Hepatocyte (in vitro differentiated cells): ENCODE measurements at regions not wholly inside any gene's neighbourhood (a gene's known extent, or its start where the extent isn't known, plus 50 kb on each side); places are given as distances from the start of the nearest gene placed in this dataset.

Experiments used
- DNase-seq: peaks from one replicate; pipeline ENCODE4 v3.0.0-alpha.2; 2016; ENCODE audit warnings: low spot score
- H2AFZ ChIP-seq: fragments of 200-600 bp; sonication (generic); 2 replicates; pipeline ENCODE4 v1.6.0; 2016; ENCODE audit warnings: antibody characterized with exemption, mild to moderate bottlenecking
- H3K27ac ChIP-seq: fragments of 200-600 bp; sonication (generic); 2 replicates; pipeline ENCODE4 v1.5.1; 2016; ENCODE audit warnings: mild to moderate bottlenecking
- H3K27me3 ChIP-seq: fragments of 200-600 bp; sonication (generic); 2 replicates; pipeline ENCODE4 v1.6.1; 2016
- H3K36me3 ChIP-seq: fragments of 200-600 bp; sonication (generic); replicated peaks from 2 replicates; pipeline ENCODE4 v1.5.1; 2016; ENCODE audit warnings: low read depth; ENCODE audit not compliant: insufficient read depth
- H3K4me1 ChIP-seq: fragments of 200-600 bp; sonication (generic); 2 replicates; pipeline ENCODE4 v1.5.1; 2016; ENCODE audit warnings: mild to moderate bottlenecking, moderate library complexity; ENCODE audit not compliant: insufficient read depth
- H3K4me2 ChIP-seq: fragments of 200-600 bp; sonication (generic); 2 replicates; pipeline ENCODE4 v1.6.0; 2016
- H3K4me3 ChIP-seq: fragments of 200-600 bp; sonication (generic); 2 replicates; pipeline ENCODE4 v1.5.1; 2016; ENCODE audit warnings: mild to moderate bottlenecking
- H3K79me2 ChIP-seq: fragments of 200-600 bp; sonication (generic); 2 replicates; pipeline ENCODE4 v1.6.0; 2017; ENCODE audit warnings: mild to moderate bottlenecking
- H3K9me2 ChIP-seq: fragments of 200-600 bp; sonication (generic); replicated peaks from 2 replicates; pipeline ENCODE4 v1.6.0; 2017; ENCODE audit warnings: mild to moderate bottlenecking; ENCODE audit not compliant: insufficient read depth
- H3K9me3 ChIP-seq: fragments of 200-600 bp; sonication (generic); 2 replicates; pipeline ENCODE4 v1.5.1; 2016; ENCODE audit warnings: low read depth, mild to moderate bottlenecking
- H4K20me1 ChIP-seq: fragments of 200-600 bp; sonication (generic); 2 replicates; pipeline ENCODE4 v1.6.0; 2016; ENCODE audit warnings: mild to moderate bottlenecking; ENCODE audit not compliant: insufficient read depth, poor library complexity, severe bottlenecking
- EZH2 ChIP-seq: fragments of 200-600 bp; sonication (generic); IDR thresholded peaks from 2 replicates; pipeline ENCODE4 v1.6.1; 2016; ENCODE audit warnings: antibody characterized with exemption, mild to moderate bottlenecking, borderline replicate concordance
- EZH2phosphoT487 ChIP-seq: fragments of 200-600 bp; sonication (generic); IDR thresholded peaks from one replicate; pipeline ENCODE4 v1.6.1; 2018; ENCODE audit warnings: antibody characterized with exemption, mild to moderate bottlenecking, low read depth, moderate library complexity; ENCODE audit not compliant: unreplicated experiment, severe bottlenecking
- WGBS: methylation state at CpG from one replicate; pipeline ENCODE4 v1.1.6; 2016; ENCODE audit warnings: low lambda C conversion rate; ENCODE audit errors: missing lambda C conversion rate; 5-methylcytosine and 5-hydroxymethylcytosine counted together
- TF ChIP-seq, protein P1 (sequence below): fragments of 200-600 bp; sonication (generic); IDR thresholded peaks from 2 replicates; pipeline ENCODE4 v1.5.1; 2016; ENCODE audit warnings: antibody characterized with exemption, mild to moderate bottlenecking; ENCODE audit not compliant: poor library complexity

DNA sequence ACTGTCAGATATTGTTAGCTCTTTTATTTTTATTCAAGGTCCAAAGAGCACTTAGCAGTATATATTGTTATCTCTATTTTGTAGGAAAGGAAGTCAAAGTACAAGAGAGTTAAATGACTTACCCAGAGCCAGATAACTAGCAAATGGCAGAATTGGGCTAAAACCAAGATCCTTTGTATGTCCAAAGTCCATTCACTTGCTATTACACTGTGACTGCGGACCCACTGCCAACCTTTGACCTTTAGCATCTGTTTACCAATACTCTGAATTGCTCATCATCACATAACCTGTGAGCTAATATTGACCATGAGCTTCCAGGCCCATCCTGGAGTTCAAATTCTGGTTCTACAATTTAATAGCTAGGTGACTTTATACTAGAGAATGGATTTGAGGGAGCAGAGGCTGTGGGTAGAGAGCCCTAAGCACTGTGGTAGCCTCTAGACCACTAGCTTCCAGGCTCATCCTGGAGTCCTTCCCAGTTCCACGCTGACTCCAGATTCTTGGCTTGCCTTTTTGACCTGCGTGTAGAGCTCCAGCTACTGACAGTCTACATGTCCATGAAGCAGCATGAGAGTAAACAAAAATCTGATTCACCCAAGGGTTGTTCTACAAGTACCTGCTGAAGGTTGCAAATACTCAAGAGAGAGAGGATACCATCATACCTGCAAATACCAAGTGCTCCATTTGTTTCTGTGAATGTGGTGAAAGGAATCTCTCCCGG lies 424.0 kb downstream of the SH3GL2 start:
- Histone ChIP-seq H3K27me3 (no peaks in the 10 kb centered on the region), H3K27ac (peak overlapping the region; percentile 35)
- peak; percentile 60 for DNase-seq

DNA sequence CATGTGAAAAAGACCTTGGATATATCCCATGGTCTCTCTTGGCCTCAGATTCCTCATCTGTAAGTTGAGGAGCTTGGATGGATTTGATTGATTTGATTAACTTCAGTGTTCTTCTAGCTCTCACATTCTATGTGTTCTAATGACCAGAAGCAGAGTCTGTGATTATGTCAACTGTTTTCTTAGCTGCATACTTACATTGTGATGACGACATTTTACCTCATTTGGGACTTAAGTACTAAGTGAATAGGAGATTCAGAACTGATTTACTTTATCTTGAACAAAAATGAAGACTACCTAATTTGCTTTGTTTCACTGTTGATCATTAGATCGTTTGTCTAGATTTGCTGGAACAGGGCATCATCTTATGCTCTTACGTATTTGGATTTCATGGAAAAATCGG lies 427.7 kb downstream of the SH3GL2 start:
- H4K20me1 ChIP-seq = no peaks in the 10 kb centered on the region
- H3K4me2 ChIP-seq = no peak overlapping the region
- no peaks in the 10 kb centered on the region for H3K9me2 ChIP-seq
- TF ChIP-seq EZH2 = no peak
- no peak for TF ChIP-seq EZH2phosphoT487
- TF ChIP-seq, protein P1, sequence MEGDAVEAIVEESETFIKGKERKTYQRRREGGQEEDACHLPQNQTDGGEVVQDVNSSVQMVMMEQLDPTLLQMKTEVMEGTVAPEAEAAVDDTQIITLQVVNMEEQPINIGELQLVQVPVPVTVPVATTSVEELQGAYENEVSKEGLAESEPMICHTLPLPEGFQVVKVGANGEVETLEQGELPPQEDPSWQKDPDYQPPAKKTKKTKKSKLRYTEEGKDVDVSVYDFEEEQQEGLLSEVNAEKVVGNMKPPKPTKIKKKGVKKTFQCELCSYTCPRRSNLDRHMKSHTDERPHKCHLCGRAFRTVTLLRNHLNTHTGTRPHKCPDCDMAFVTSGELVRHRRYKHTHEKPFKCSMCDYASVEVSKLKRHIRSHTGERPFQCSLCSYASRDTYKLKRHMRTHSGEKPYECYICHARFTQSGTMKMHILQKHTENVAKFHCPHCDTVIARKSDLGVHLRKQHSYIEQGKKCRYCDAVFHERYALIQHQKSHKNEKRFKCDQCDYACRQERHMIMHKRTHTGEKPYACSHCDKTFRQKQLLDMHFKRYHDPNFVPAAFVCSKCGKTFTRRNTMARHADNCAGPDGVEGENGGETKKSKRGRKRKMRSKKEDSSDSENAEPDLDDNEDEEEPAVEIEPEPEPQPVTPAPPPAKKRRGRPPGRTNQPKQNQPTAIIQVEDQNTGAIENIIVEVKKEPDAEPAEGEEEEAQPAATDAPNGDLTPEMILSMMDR = no peak
- H3K27me3 ChIP-seq = no peaks in the 10 kb centered on the region
- peaks cover 4% of the 10 kb centered on the region for H3K4me1 ChIP-seq
- H3K4me3 ChIP-seq = no peak overlapping the region
- no peaks in the 10 kb centered on the region for H3K79me2 ChIP-seq
- 85% methylated on average over 4 of the region's 4 CpGs for WGBS
- H3K9me3 ChIP-seq = no peaks in the 10 kb centered on the region
- no peak overlapping the region for H2AFZ ChIP-seq
- no peaks in the 10 kb centered on the region for H3K36me3 ChIP-seq
- no peak overlapping the region for H3K27ac ChIP-seq
- no peak for DNase-seq

More for the DNA sequence above, 424.0 kb downstream of the SH3GL2 start:
- no peak overlapping the region for H3K4me2 ChIP-seq
- no peaks in the 10 kb centered on the region for H3K79me2 ChIP-seq
- TF ChIP-seq EZH2phosphoT487 (no peak), EZH2 (no peak)
- TF ChIP-seq, protein P1 = no peak
- 79% methylated on average over 4 of the region's 4 CpGs for WGBS
- H3K36me3 ChIP-seq = no peaks in the 10 kb centered on the region
- H3K4me3 ChIP-seq = no peak overlapping the region
- no peaks in the 10 kb centered on the region for H3K9me3 ChIP-seq
- H4K20me1 ChIP-seq = no peaks in the 10 kb centered on the region
- no peaks in the 10 kb centered on the region for H3K9me2 ChIP-seq
- H3K4me1 ChIP-seq = peaks cover 4% of the 10 kb centered on the region
- H2AFZ ChIP-seq = no peak overlapping the region

DNA sequence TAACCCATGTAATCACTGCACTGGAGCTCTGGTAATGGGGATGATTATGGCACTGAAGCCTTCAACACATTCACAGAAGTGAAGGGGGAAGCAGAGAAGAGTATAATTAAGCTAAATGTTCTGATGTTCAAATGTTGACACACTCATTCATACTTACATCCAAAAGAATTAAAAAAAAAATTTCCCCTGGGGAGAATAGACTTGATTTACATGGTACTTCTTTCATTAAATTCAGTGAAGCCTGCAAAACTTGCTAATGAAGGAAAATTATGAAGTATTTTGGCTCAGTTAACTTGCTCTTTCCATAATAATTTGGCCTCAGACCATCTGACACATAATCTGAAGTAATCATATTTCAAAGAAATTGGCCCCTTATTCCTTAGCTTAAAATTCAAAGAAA lies 428.8 kb downstream of the SH3GL2 start:
- Histone ChIP-seq H4K20me1 (no peaks in the 10 kb centered on the region), H3K79me2 (no peaks in the 10 kb centered on the region), H3K9me2 (no peaks in the 10 kb centered on the region), H3K4me1 (peaks cover 4% of the 10 kb centered on the region), H2AFZ (no peak overlapping the region), H3K27me3 (no peaks in the 10 kb centered on the region), H3K36me3 (no peaks in the 10 kb centered on the region), H3K4me2 (no peak overlapping the region), H3K27ac (no peak overlapping the region), H3K4me3 (no peak overlapping the region), H3K9me3 (no peaks in the 10 kb centered on the region)
- no peak for TF ChIP-seq EZH2
- TF ChIP-seq EZH2phosphoT487 = no peak
- TF ChIP-seq, protein P1 = no peak
- DNase-seq = no peak
